Islet precursor cell (in vitro differentiated cells): ENCODE measurements at regions not wholly inside any gene's neighbourhood (a gene's known extent, or its start where the extent isn't known, plus 50 kb on each side); places are given as distances from the start of the nearest gene placed in this dataset.
"Not testable (repeated sequence)": the region's sequence is repeated elsewhere in the genome, so short reads cannot be mapped to it uniquely, and the experiment has no call there.

Source experiments
- DNase-seq: peaks from one replicate; pipeline ENCODE4 v3.0.0-alpha.2; 2018

DNA sequence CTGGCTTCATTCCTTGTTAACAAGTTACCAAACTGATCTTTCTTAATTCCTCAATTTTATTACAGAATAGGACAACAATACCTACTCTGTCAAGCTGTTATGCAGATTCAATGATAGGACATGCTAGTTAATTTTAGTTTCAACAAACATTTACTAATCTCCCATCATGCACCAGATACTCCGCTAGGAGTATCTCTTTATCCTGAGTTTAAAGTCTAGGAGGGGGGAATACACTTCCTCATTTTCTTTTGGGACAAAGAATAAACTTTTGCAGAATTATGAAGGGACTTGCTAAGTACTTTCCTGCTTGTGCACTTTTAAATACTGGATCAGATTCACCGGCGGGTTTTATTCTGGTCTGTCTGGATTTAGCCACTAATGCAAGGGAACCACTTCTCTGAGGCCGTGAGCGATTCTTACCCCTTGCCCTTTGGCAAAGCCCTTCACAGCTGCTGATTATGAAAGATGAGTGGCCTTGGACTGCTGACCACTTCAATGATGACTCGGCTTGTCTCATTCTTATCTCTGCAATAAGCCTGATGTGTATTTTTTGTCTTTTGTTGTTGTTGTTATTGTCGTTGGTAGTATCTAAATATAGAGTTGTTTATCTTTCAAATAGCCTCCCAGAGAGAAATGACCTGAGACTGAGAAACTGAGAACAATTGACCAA is 73.9 kb downstream of the RMI1 start:
- DNase-seq: no peak

DNA sequence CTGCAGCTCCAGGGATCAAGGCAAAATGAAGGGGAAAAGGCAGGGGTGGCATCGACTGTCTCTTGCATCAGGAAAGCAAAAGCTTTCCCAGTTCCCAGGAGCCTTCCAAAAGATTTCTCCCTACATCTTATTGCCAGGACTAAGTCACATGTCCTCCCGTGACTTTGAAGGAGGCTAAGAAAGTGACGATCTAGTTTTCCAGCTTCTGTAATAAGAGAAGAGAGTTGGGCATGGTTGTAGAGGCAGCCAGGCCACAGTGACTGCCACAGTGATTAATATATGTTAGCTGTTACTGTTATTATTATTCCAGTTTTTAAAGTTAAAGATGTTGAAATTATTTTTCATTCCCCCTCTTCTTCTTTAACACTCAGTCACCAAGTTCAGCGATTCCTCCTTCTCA is 77.1 kb downstream of the RMI1 start:
- no peak for DNase-seq

DNA sequence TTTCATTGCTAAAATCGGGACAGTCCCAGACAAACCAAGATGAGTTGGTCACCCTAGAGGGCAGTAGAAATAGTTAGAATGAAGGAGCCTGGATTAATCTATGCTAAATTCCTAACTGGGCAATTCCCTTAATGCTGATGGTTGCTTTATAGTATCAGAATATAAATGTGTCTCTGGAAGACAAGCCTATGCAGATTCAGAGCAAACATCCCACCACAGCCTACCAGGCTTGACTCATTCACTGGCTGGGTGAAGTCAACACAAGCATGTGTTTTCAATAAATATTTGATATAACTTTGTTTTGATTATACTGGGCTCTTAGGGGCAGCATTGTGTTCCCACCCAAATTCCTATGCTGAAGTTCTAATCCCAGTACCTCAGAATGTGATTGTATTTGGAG is 79.3 kb downstream of the RMI1 start:
- no peak for DNase-seq

- no peak for DNase-seq
Observed at GRCh38 chr9:84061613-84062193, 81.1 kb downstream of the RMI1 start.

DNA sequence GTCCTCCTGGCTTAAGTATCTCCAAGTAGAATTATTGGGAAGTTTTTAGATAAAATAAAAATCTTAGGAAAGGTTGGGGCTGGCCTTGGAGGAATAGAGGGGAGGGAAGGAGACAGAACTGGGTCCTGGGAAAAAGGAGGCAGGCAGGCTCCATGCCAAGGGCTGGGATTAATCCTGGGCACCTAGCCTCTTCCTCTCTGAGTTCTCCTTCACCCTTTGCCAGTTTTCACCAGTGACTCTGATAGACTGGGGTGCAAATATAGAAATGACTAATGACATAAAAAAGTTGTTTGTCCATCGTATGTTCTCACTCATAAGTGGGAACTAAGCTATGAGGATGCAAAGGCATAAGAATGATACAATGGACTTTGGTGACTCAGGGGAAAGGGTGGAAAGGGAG is 81.9 kb downstream of the RMI1 start:
- DNase-seq: no peak

DNA sequence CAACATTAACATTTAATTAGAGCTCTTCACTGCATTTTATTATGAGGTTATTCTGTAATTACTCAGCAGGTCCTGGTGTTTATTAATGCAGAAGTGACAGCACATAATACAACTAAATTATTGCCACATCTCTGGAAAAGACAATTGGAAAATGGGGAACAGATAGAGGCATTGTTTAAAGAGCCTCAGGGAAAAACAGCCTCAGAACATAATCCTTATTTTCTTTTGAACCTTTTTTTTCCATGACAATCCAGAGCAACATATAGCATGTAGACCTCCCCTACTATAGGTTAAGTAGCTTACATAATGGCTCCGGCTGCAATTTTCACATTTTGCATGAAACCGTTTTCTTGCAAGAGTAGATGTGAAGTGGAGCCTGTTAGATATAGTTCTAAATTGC is 87.2 kb downstream of the RMI1 start:
- no peak for DNase-seq

GRCh38 chr9:84068872-84069271 is 88.3 kb downstream of the RMI1 start:
- no peak for DNase-seq

- no peak for DNase-seq
Observed at GRCh38 chr9:84070590-84070989, 90.0 kb downstream of the RMI1 start.

DNA sequence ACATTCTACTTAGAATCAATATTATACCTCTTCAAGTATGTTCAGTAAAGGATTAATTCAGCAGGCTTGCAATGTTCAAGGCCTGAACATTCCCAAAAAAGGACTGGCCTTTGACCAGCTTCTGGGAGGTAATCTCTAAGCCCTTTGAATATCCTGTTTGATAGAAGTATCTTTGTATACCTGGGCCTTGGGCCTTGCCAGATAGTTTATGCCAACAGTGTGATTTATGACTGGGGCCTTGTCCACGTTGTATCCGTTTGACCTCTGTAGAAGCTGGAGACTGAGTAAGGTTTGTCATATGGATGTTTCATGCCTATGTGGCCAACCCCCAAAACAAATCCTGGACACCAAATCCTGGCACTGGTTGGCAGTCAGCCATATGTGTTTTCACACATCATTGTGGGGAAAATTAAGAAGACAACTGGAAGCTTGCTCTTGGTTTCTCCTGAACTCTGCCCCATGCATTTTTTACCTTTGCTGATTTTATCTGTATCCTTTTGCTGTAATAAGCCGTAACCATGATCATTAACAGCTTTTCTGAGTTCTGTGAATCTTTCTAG is 92.1 kb downstream of the RMI1 start:
- DNase-seq: no peak

GRCh38 chr9:84075004-84075403 is 94.4 kb downstream of the RMI1 start:
- DNase-seq: no peak

- DNase-seq: no peak
Observed at GRCh38 chr9:84076384-84076783, 95.8 kb downstream of the RMI1 start.

GRCh38 chr9:84077816-84078215 is 97.2 kb downstream of the RMI1 start:
- DNase-seq: not testable (repeated sequence)

DNA sequence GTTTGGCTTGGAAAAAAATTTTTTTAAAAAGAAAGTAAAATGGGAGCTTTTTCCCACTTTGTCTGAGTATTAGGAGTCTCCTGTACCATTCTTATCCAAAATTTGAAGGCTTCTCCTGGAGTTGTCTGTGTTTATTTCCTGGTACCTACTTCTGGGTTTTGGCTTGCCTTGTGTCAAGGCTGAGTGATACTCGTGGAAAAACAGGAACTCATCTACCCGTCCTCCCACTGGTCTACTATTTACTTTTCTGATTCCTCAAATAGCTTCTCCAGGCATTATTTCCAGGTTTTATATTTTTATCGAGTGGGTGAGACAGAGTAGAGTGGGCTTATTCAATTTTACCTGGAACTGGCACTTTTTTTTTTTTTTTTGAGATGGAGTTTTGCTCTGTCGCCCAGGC is 99.4 kb downstream of the RMI1 start:
- no peak for DNase-seq

DNA sequence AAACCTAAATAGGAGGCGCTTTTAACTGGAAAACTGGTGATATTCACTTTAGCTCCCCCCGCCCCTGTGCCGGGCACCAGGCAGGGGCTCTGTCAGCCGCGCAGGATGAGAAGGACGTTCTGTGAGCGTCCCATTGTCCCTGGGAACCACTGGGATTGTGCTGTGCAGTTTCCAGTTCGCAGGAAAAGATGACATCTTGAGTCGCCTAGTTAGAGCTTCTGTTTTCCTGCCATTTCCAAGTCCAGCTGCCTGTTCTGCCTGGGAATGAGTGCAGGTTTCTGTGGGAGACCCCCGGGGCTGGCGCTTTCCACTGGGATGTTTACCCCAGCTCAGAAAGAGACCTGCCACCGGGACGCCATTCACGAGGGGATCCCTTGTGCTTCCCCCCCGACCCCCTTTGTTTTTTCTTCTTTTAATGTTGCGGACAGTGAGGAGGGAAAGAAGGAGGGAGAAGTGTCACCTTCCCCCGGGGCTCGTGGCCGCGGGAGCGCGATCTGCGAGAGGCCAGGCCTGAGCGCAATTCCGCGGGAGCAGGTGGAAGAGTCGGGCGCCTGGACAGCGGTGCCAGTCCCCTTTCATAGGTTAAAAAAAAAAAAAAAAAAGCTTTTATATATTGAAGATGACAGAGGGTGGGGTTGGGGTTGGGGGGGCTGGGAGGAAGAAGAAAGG is 121.5 kb downstream of the RMI1 start:
- peak; percentile 57 for DNase-seq

- DNase-seq: no peak
Observed at GRCh38 chr9:84103651-84104377, 123.2 kb downstream of the RMI1 start.

DNA sequence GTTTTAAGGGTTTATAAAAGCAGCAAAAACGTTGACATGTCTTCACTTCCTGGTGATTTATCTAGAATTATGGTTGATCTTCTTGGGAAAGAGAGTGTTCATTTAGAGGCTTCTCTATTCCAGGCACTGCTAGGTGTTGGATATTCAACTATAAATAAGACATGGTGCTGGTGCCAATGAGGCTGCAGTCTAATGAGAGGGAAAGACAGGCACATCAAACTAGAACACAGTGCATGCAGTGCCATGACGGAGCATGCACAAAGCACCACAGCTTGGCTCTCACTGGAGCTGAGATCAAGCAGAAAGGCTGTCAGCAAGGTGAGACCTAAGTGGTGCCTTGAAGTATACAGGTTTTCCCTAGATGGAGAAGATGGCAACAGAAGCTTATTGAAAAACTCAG is 126.5 kb downstream of the RMI1 start:
- no peak for DNase-seq

DNA sequence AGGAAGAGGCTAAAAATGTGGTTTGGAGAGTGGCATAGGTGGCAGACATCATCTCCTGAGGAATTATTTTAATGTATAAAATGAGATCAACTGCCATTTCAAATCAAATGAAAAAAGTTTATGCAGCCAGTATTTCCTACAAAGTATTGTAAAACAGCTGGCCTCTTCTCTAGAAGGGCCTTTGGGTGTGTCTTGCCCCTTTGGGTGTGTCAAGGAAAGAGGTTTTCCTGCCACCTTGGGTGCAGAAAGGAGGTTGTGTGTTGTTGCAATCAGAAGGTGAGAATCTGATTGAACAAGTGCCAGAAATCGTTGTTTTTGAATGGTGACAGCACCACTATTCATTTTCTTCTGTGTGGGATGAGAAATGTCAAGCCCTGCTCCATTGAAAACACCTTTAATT is 127.4 kb downstream of the RMI1 start:
- DNase-seq: no peak

DNA sequence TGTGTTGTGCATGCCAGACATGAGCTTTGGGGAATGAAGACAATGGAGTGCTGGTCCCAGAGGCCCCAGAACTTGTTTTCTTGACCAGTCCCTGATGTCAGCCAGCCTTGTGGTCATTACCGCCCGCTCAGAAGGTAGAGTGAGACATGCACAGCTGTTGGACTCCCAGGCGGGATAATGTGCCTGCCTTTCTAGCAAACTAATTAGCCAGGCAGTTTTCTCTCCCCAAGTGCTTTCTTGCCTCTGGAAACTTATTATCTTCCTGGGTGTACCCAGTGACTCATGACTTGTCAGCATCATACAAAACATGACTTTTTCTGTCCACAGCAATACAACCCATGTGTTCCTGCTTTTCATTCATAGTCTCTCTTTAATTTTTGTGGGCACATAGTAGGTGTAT is 131.1 kb downstream of the RMI1 start:
- DNase-seq: peak; percentile 72

DNA sequence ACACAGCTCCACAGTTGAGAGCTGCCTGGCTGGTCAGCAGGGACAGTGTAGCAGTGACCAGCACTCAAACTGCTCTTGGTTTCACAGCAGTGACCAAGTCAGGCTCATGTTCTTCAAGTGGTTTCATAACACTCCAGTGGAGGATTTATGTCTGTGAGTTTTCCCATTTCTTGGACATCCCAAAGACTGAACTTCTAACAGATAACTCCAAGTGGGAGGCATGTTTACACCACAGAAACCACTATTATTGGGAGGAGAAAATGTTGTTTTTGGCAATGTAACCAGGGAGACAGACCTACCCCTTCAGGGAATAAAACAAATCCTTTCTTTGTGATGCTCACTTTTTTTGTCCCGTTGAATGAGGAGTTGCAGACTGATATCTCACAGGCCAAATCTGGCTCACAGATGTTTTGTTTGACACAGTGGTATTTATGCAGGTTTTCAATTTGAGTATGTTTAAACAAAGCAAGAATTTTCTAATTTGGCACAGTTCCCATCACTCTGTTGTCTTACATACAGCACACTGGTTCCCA is 141.5 kb downstream of the RMI1 start:
- DNase-seq: no peak

GRCh38 chr9:84122572-84122971 is 142.0 kb downstream of the RMI1 start:
- DNase-seq: no peak

DNA sequence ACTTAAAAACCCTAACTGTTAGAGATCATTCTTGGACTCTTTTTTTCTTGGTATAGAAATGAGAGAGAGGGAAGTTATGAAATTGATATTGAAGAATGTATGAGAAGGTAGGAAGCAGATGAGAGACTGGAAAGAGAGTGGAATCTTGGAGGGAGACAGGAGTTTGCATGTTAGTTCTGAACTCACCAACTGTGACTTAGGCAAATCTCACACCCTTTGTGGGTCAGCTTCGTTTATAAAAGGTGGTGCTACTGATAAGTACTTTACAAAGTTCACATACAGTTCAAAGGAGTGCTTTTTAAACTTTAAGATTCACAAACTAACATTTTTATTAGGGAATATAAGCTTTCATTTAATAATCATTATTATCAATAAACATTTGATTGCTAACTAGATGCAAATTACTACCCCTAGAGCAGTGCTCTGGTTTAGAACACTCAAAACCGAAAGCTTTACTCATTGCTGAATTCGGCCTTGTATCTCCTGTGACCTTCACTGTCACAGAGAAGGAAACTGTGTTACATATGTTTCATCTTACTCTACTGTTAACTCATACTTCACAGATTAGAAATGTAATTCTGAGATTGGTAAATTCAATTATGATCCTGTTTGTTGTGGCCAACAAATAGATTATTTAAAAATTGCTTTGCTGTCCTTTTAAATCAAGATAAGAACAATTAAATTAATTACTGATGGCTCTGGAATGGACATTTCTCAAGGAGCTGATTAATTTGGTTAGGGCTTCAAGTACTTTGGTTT is 143.2 kb downstream of the RMI1 start:
- DNase-seq: no peak

DNA sequence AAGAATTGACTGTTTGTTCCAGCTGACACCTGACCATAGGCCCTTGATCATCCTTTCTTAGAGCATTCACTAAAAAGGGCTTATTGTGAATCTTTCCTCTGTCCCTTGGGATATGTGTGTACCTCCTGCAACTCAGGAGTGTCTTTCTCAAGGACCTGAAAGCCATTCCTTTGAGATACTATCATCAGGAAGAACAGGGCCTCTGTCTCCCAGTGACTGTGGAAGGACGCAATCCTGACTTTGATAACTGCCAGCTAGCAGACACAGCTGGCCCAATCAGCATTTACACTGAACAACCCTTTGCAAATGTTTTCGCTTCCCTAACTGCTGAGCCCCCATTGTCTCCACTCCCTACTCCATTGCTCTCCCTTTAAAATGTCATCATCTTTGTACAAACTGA is 144.4 kb downstream of the RMI1 start:
- peak; percentile 82 for DNase-seq

DNA sequence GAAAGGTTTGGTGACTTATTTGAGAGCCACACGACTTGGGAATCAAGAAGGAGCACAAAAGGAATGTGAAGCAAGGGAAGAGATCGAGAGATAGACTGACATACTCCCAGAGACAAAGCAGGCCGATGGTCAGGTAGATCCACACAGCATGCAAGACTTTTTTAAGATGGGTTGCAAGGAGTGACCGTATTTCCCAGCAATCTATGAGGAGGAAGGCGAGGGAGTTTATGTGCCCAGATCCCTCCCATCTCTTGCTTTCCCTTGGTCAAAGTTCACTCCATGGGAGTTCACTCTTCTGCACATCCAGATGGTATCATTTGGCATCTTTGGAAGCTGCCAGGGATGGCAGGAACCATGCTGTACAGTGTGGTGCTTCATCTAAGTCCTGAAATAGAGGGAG is 148.9 kb downstream of the RMI1 start:
- no peak for DNase-seq
